Testis (tissue), 2 donors: ENCODE measurements at regions not wholly inside any gene's neighbourhood (a gene's known extent, or its start where the extent isn't known, plus 50 kb on each side); places are given as distances from the start of the nearest gene placed in this dataset.

Experiments used
- DNase-seq: peaks from one replicate; pipeline ENCODE4 v3.0.0-alpha.2; 2019
- H3K27ac ChIP-seq, 2 donors: fragments of 200-600 bp; sonication (generic); one replicate each; pipeline ENCODE4 v1.5.1; 2019
- H3K27me3 ChIP-seq: fragments of 200-600 bp; sonication (generic); one replicate; pipeline ENCODE4 v1.5.1; 2019
- H3K36me3 ChIP-seq: fragments of 200-600 bp; sonication (generic); one replicate; pipeline ENCODE4 v1.5.1; 2017; ENCODE audit warnings: low read depth; ENCODE audit errors: missing control alignments
- H3K4me1 ChIP-seq: fragments of 200-600 bp; sonication (generic); one replicate; pipeline ENCODE4 v1.5.1; 2019
- H3K4me3 ChIP-seq, 2 donors: fragments of 200-600 bp; sonication (generic); one replicate each; pipeline ENCODE4 v1.5.1; 2017 to 2019
- H3K9me3 ChIP-seq: fragments of 200-600 bp; sonication (generic); one replicate; pipeline ENCODE4 v1.5.1; 2017
- POLR2A ChIP-seq: fragments of 450-650 bp; IDR thresholded peaks from one replicate; pipeline ENCODE4 v1.6.1; 2017; ENCODE audit warnings: antibody characterized with exemption, mild to moderate bottlenecking, moderate library complexity
- WGBS, 2 donors: methylation state at CpG; one replicate each; pipeline ENCODE4 v1.1.5; 2018; 5-methylcytosine and 5-hydroxymethylcytosine counted together
- intact Hi-C: fragments of 100-400 bp; cut with DNase I; formaldehyde crosslinking; loops from one replicate; pipeline ENCODE4 v1.15.1; 2023; ENCODE audit warnings: low total_unique reads
- TF ChIP-seq, protein P1 (sequence below), 3 experiments: fragments of 450-650 bp in 2 of 3; fragments of 200-600 bp in 1 of 3; sonication (generic) in 1 of 3; IDR thresholded peaks; one replicate each; pipeline ENCODE4 v1.5.1; 2016 to 2019; ENCODE audit warnings: antibody characterized with exemption in 3 of 3, mild to moderate bottlenecking in 2 of 3, moderate library complexity in 1 of 3

GRCh38 chr14:101467181-101467926 lies 93.9 kb upstream of the DIO3 start:
- H3K9me3 ChIP-seq: no peaks in the 10 kb centered on the region
- no peak for TF ChIP-seq POLR2A
- TF ChIP-seq, protein P1, sequence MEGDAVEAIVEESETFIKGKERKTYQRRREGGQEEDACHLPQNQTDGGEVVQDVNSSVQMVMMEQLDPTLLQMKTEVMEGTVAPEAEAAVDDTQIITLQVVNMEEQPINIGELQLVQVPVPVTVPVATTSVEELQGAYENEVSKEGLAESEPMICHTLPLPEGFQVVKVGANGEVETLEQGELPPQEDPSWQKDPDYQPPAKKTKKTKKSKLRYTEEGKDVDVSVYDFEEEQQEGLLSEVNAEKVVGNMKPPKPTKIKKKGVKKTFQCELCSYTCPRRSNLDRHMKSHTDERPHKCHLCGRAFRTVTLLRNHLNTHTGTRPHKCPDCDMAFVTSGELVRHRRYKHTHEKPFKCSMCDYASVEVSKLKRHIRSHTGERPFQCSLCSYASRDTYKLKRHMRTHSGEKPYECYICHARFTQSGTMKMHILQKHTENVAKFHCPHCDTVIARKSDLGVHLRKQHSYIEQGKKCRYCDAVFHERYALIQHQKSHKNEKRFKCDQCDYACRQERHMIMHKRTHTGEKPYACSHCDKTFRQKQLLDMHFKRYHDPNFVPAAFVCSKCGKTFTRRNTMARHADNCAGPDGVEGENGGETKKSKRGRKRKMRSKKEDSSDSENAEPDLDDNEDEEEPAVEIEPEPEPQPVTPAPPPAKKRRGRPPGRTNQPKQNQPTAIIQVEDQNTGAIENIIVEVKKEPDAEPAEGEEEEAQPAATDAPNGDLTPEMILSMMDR (IDR thresholded peaks at IDR 0.05): no peak
- H3K4me1 ChIP-seq: peaks cover 4% of the 10 kb centered on the region
- 89 to 95% methylated on average over 13 of the region's 13 CpGs for WGBS, 2 donors
- H3K4me3 ChIP-seq: no peak overlapping the region
- intact Hi-C loops: no loop called here
- no peaks in the 10 kb centered on the region for H3K36me3 ChIP-seq
- DNase-seq: no peak
- H3K27ac ChIP-seq: no peak overlapping the region
- no peaks in the 10 kb centered on the region for H3K27me3 ChIP-seq

DNA sequence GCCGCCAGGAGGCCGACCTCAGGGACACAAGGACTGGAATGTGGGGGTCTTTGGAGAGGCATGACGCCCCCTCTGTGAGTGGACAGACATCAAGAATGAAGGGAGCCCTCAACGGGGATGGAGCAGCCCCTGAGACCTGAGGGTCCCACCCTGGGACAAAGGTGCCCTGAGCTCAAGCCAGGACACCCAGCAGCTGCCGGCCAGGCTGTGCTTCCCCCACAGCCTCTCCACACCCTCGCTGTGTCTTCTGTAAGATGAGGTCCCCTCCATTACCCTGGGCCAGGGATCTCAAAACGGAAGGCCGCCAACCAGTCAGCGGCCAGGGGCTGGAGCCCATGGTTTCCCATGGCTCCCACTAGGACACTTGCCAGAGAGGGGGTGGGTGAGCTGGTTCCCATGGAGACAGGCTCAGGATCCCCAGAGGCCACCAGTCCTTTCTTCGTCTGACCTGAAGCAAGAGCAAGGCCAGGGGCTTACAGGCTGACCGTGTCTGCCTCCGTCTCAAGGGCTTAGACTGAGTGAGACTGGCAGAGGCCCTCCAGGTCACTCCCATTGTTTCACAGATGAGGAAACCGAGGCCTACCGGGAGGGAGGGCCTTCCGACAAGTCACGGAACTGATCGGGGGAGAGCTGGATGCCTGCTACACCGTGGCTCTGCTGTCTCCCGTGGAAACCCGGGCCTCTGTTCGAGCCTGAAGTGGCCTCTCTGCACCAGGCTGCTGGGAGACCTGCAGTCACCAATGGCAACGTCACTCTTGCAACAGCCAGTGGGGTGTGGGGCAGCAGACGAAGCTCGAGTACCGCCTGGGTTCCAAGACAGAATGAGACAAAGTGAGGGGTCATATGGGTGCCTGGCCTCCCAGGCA lies 91.7 kb upstream of the DIO3 start:
- intact Hi-C loops: loop anchor here (10.0 kb wide), 1 partner anchor 105 kb away; no protein-coding TSS in a partner anchor
- Histone ChIP-seq H3K9me3 (no peaks in the 10 kb centered on the region), H3K4me3 (no peak overlapping the region), H3K36me3 (no peaks in the 10 kb centered on the region), H3K27me3 (no peaks in the 10 kb centered on the region), H3K4me1 (peaks cover 5% of the 10 kb centered on the region), H3K27ac (no peak overlapping the region)
- WGBS, 2 donors: 89 to 96% methylated on average over 13 to 25 of the region's 25 CpGs
- DNase-seq: no peak
- TF ChIP-seq, protein P1 (IDR thresholded peaks at IDR 0.05): no peak
- TF ChIP-seq POLR2A: no peak

DNA sequence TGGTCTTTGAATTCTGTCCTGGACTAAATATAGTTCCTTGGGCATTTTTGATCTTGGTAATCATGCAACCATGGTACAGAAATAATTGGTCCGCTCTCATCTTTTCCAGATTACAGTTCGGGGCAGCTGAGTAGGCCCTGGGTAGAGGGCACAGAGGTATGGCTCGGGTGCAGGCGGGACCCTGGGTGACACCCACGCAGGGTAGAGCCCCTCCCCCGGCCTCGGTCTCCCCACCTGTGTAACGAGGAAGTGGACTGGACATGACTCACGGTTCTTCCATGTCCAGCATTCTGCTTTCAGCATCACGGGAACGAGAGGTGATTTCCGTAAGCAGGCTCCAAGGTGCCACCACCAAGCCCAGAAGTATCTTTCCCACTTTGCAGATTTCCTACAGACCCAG lies 91.0 kb upstream of the DIO3 start:
- TF ChIP-seq, protein P1 (IDR thresholded peaks at IDR 0.05): no peak
- TF ChIP-seq POLR2A: no peak
- no peaks in the 10 kb centered on the region for H3K27me3 ChIP-seq
- no peaks in the 10 kb centered on the region for H3K36me3 ChIP-seq
- no peaks in the 10 kb centered on the region for H3K9me3 ChIP-seq
- peaks cover 10% of the 10 kb centered on the region for H3K4me1 ChIP-seq
- WGBS, 2 donors: 85 to 87% methylated on average over 9 to 12 of the region's 12 CpGs
- DNase-seq: no peak
- no peak overlapping the region for H3K4me3 ChIP-seq
- intact Hi-C loops: loop anchor here (10.0 kb wide), 1 partner anchor 105 kb away; no protein-coding TSS in a partner anchor
- H3K27ac ChIP-seq: no peak overlapping the region

DNA sequence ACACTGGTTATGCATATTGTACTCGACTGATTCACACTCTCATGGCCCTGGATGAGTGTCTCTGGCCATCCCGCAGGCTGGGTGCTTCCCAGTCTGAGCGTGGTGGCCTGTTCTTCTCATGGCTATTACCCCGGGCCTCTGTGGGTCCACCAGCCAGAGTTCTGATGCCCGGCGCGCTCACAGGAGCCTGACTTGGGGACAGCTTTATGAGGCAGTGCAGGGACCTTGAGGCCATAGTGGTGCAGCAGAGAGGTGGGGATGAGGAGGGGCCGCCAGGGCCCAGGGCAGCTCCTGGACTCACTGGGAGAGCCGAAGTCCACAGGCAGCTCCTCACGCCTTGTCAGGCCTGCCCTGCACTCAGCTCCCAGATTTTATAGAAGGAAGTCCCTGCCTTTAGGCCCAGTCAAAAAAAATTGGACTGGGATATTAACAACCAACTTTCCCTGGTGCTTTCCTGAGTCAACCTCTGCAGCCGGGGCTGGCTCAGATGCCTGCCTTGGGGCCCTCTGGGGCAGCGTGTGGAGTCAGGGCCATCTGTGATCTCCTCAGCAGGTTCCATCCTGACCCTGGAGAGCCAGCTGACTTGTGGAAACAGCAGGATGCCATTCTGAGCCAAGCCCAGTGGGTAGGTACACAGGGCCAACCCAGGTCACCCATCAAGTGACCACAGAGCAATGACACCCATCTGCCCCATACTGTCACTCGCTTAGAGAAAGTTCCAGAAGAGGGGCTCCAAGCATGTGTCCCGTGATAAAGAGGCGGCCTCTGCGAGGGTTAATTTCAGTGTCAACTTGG lies 89.4 kb upstream of the DIO3 start:
- H3K9me3 ChIP-seq: no peaks in the 10 kb centered on the region
- DNase-seq: no peak
- H3K27me3 ChIP-seq: no peaks in the 10 kb centered on the region
- WGBS, 2 donors: 84 to 94% methylated on average over 12 to 16 of the region's 16 CpGs
- intact Hi-C loops: loop anchor here (10.0 kb wide), 1 partner anchor 107 kb away; no protein-coding TSS in a partner anchor
- H3K4me3 ChIP-seq: no peak overlapping the region
- no peak for TF ChIP-seq POLR2A
- TF ChIP-seq, protein P1 (IDR thresholded peaks at IDR 0.05): no peak
- peaks cover 24% of the 10 kb centered on the region for H3K4me1 ChIP-seq
- no peak overlapping the region for H3K27ac ChIP-seq
- no peaks in the 10 kb centered on the region for H3K36me3 ChIP-seq
